ENCODE measurements at regions not wholly inside any gene's neighbourhood (a gene's known extent, or its start where the extent isn't known, plus 50 kb on each side); places are given as distances from the start of the nearest gene placed in this dataset.

DNA sequence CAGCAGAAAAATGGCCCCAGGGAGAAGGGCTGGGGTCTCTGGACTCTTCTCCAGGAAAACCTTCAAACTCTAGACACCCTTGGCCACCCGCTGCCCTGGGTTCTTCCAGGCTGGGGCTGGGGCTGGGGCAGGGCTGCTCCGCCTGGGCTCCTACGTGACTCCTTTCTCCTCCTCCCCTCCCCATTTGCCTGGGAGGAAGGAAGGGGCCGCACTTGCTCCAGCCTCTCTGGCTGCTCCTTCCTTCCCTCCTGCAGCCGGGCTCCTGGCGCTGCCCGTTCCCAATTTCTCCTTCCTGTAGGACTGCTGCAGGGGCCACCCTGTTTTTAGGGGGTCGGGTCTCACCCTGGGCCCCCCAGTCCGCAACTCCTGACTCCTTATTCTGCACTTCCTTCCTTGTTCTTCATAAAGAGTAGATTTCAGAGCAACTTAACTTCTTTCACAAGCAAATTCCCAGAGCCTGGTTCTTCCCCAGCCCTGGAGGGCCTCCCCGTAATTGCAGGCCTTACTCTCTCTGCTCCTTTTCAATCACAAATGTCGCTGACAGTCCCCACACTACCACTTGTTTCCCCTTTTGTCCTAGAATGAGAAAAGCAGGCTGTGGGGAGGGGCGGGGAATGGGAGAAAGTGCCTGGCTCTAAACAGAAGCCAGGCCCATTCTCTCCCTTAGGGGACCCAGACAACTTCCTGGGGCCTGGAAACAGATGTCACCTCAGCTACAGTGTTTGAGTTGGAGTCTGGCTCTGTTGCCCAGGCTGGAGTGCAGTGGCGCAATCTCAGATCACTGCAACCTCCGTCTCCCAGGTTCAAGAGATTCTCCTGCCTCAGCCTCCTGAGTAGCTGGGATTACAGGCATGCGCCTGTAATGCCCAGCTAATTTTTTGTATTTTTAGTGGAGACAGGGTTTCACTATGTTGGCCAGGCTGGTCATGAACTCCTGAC is 137.8 kb downstream of the ENGASE start:
- DNase-seq: no peak

DNA sequence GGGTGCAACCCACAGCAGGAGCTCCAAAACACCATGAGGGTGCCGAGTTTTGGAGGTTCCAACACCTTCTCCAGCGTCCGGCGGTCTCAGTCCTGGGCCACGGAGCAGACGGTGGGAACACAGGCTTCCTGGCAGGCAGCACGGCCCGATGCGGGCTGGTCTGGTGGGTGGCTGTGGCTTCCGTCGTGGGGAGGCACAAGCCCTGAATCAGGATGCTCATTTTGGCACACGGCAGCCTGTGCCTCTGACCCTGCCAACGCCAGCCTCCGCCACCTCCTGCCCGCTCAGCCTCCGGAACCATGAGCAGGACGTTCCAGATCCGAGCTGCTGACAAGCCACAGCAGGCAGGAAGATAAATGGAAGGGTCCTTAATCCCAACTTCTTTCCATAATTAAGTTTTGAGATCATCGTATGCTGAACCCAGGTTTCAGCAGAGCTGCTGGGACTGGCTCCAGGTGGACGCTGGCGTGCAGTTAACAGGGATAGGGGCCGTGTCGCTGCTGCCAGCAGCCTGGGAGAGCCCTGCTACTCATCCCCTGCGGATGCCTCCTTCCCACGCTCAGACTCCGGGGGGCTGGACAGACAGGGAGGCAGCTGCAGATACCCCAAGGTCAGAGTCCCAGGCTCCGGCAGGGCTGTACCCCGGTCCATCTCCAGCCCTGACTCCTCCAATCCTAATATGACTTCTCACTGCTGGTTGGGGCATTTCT is 136.6 kb downstream of the ENGASE start:
- no peak for DNase-seq

DNA sequence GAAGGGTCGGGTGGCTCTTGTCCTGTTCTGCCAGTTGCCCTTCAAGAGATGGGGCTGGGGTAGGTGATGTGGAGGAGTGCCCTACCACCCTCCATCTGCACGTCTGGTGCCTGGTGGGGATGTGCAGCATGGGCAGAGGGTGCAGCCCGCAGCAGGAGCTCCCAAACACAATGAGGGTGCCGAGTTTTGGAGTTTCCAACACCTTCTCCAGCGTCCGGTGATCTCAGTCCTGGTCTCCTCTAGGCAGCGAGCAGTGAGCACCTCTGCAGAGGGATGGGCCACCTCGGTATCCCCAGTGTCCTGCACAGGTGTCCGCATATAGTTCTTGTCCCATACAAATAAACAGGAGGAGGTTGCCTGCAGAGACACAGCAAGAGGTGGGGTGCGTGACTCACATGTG is 136.0 kb downstream of the ENGASE start:
- no peak for DNase-seq

DNA sequence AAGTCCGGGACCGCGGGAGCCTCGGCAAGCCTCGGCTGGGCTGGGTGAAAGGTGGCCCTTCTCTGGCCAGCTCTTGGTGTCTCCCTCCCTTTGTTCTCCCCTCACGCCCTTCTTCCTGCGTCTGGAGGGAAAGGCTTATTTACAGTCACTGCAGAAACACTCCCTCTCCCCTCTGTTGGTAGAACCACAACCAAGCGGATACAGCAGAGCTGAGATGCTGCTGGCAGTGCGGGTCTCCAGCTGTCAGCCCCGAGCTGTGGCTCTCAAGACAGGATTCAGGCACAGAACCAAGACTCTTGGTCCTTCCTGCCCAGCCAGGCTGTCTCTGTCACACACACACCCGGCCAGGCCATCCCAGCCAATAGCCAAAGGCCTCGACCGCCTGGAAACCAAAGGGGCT is 133.3 kb downstream of the ENGASE start:
- DNase-seq: no peak

DNA sequence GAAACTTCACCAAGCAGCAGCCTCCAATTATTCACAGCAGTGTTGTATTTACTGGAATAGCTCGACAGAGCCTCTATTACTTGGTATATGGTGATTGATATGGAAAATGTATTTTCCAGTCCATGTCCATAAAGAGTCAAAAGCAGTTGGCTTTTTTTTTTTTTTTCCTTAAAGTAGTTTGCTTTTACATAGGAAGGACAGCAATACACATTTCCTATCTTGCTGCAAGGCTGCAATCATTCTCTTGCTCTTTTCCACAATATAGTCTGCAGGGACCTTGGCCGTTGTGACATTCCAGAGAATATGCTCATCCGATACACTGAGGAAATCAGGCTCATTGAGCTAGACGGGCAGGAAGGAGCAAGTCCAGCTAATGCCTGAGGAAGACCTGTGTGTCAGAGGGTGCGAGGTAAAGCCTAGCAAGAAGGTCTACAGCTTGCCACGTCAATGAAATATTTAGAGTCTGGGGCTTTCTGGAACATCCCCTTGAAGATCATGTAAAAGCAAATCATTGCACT is 131.1 kb downstream of the ENGASE start:
- DNase-seq: no peak

DNA sequence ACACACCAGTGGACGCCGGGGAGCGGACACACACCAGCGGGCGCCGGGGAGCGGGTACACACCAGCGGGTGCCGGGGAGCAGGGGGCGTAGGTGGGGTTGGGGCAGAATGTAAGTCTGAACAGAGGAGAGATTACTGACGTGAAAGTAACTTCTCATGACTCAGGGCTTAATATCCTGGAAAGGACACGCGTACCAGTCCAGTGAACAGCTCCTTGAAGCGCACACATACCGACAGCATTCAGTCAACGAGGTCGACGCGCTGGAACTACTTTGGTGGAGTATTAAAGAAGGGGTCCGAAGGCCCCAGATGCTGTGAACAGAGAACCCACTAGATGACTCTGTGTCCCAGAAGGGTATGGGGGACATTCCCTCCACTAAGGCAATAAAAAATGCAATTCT is 129.6 kb downstream of the ENGASE start:
- no peak for DNase-seq

DNA sequence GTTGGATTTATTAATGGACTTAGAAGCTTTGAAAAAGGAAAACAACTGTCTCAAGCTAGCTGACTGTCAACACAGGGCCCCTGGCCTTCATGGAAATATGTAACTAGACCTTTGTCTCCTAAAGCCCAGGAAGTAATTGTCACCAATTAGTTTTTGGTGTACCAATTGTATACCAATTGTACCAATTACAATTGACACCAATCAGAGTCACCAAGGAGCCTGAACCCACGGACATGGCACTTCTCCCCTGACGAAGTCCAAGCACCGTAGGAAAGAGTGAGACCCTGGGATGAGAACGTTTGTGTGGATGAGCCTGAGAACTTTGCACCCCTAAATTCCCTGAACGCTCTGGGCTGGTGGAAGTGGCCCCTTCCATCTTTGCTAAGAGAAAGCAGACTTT is 129.0 kb downstream of the ENGASE start:
- no peak for DNase-seq

DNA sequence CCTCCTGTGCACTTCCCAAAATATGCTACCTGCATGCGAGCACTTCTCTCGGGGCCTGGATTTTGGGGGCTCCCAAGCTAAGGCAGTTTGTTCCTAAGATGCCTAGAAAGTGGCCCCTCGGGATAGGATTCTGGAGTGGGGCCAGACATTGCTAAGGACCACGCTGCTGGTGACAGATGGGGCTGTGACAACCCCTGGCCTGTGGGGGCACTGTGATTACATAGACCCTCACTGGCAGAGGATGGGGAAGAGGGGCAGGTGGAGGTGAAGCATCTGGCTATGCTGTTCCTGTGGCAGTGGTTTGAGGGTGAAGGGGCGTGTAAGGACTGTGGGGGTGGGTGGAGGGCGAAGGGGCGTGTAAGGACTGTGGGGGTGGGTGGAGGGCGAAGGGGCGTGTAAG is 128.4 kb downstream of the ENGASE start:
- no peak for DNase-seq

DNA sequence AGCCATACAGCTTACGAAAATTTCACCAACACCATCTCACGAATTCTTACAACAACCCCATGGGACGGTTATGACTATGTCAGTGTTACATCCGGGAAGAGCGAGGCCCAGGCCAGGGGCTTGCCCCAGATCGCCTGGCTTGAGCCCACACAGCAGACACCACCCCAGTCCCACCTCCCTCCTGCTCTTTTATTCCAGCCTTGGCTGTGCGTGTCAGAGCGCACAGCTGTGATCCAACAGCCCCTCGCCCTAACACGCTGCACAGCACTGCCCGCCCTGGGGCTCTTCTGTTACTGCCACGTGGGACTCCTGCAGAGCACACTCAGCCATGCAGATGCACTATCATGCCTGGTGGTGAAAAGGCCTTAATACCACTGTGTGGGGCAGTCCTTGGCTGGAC is 127.9 kb downstream of the ENGASE start:
- DNase-seq: no peak

DNA sequence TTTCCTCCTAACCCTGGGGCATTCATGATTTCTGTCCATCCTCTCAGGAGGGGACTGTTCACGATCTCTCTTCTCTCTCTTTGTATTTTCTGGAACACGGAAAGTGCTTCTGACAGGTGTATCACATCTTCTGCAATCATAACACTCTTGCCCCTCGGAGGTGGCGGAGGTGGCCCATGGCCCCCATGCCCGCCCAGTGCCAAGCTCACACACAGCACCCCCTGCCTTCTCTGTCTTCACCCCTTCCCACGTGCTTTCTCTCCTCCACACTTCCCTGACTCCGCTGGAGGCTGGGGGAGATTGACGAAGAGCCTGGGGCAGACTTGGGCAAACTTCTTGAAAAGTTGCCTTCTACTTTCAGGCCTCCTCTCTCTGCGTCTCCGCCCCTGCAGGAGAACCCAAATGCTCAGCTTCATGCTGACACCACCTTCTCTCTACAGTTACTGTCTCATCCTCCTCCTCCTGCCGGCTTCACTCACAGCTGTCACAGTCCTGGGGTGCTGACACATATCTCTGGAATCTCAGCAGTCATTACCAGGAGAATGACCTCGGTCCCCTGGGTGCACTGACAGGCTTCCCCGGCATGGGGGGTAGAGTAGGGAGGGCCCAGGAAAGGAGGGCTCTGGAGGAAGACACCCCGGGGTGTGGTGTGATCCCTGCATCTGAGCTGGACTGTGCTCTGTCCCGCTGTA is 127.1 kb downstream of the ENGASE start:
- DNase-seq: no peak

DNA sequence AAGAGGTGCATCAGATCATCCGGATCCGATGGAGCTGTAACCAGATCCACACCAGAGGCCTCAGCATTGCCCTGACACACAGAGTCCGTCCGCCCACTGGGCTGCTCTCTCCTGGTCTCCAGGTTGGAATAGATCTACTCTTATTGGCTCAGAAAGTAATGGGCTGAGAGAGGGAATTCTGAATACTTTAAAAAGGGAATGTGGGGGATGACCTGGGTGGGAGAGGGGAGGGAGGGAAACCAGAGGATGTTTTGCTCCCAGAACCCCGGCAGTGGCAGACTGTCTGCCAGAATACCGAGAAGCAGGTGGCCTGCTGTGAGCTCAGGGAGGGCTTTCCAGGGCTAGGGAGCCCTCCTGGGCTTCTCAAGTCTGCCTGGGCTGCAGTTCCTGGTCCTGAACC is 126.5 kb downstream of the ENGASE start:
- no peak for DNase-seq

DNA sequence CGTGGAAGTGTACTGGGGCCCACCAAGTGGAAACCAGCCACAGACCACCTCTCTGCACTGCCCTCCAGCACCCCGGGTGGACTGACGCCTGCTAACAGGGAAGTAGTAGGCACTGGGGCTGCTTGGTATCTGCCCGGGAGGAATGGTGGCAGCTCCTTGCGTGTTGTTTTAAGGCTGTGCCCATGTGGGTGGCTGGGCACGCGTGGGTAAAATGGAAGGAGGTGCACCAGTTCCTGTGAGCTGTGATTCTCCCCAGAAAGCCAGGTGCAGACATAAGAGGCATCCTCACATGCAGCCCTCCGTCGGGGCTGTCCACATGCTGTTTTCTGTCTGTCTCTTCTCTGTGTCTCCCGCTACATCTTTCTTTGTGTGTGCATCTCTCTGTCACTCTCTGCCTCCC is 122.3 kb downstream of the ENGASE start:
- no peak for DNase-seq

DNA sequence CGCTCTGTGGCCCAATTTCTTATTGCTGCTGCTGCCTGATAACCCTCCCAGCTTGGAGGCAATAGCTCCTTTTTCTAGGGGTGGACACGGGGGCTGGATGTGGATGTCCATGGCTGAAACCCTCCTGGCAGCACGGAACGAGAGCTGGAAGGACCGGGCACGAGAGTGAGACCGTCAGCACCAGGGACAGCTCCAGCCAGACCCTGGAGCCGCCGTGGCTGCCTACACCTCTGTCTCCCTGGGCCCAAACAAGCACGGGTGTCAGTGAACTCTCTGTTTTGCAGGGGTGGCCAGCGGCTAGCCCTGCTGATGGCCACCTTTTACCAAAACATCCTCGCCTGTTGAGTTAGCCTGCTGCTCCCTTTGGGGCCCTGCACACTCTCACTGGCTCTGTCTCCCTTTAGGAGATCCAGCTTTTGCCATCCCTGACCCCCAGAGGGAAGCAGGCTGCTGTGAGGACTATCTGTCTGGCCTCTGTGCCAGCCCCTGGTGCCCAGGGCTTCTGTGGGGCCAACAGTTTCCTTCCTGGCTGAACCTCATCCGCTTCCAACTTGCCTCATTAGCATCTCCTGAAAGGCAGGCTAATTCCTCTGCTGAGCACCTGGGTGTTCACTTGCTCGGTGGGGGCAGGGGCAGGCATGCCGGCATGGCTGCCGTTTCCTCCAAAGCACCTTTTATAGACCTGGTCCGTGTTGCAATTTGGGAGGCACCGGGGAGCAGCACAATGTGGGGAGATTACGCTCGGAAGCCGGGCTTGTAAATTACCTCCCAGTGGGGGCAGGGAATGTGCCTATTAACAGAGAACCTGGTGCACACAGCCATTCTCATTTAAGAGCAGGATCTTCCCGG is 118.1 kb downstream of the ENGASE start:
- peak; percentile 25 for DNase-seq

DNA sequence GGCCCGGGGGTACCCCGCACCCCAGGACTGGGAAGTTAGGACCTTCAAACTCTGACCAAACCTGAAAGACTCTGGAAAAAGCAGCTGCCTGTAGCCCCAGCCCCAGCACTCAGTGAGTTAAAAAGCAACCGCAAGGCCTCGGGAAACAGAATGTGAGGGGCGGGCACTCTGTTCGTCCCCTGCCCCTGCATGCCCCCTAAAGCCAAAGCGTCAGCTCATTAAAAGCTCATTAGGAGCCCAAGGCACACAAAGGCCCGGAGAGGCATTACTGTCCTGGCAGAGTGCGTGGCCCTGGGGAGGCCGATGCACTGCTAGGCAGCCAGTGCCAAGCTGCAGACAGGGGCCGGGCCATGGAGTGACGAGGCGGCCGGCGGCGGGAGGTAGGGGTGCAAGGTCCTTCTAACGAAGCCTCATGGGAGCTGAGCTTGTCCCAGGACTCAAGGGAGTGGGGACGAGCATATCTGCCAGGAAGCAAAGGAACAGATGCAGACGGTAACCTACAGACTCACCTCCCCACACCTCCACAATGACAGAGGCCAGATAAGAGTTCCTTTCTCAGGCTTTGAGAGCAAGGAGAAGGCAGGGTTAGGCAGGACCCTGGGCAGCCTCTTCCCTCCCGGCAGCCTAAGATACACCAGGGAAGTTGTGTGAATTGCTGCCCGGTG is 116.8 kb downstream of the ENGASE start:
- no peak for DNase-seq

DNA sequence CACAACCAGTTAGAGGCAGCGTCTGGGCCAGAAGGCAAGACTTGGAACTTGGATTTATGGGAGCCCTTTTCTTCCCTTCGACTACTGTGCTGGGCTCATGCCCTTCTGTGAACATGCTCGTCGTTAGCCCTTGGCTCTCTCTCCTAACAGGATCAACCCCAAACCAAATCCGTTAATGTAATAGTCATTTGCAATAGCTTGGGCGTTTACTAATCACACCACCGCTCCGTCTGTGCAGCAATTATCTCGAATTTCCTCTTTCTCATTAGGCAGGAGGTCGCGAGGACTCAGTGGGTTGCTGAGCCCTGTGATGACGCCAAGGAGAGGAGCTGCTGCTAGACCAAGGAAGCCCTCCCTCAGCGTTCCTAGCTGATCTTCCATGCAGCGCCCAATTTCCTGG is 114.7 kb downstream of the ENGASE start:
- DNase-seq: no peak

DNA sequence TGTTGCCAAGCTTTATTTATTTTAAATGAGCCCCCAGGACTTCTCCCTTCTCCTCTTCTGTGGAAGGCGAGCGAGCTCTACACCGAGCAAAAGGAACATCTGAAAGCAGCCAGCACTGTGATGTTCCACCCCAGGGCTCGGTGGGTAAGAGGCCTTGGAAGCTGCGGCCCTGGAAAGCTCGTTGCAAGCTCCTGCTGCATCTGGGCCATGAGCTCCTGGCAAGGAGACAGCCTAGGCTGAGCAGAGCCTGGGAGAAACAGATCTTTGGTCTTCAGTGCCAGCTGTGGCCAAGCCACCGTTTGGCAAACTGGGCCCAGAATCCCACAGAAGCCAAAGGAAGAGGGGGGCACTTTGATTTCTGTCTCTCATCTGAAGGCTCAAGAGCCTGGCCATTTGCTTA is 114.1 kb downstream of the ENGASE start:
- DNase-seq: no peak

DNA sequence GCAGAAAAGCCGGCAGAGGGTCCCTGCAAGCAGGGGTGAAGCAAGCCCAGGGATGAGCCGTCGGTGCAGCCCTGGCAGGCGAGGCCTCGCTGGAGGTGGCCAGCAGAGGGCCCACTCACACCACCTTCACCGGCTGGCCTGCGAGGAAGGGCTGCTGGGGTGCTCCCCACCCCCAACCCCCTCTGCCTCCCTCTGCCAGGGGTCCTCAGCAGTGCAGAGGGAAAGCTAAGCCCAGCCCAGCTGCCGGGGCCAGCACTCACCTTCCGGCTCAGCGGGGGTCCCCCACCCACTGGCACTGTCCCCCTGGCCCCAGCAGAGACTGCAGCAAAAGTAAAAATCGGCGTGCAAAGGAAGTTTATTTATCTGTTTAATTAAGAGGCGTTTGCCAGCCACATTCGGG is 113.4 kb downstream of the ENGASE start:
- DNase-seq: no peak

DNA sequence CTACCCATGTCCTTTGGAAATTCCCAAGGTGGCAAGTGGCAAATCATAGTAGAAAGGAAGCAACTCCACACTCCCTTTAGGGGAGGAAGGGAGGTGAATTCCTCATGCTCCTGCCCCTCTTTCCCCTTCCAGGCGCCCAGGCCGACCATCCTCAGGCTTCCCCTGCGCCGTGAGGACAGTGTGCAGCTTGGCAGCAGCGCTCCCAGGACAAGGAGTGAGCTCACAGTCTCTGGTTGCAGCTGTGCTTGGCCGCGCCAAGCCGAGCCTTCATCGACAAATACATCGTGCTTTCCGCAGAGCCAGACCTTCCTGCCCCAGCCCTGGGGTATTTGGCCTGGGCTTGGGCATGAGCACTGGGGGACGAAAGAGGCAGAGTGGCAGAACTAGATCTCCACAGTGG is 112.6 kb downstream of the ENGASE start:
- DNase-seq: no peak

DNA sequence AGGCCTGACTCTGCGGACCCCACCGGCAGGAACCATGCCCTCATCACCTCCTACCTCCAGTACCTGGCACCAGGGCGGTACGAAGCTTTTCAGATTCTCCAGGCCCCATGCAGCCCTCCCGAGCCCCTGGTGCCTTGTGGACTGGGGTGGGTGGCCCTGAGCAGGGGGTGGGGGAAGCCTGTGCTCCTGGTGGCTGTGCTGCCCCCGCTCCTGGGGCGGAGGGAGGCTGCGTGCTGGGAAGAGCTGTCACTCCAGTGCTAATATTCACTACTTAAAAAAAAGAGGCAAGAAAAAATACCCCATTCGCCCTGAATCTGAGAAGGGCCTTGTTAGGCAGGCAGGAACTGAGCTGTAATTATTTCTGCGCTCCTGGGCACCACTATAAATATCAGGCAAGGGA is 111.8 kb downstream of the ENGASE start:
- DNase-seq: no peak

DNA sequence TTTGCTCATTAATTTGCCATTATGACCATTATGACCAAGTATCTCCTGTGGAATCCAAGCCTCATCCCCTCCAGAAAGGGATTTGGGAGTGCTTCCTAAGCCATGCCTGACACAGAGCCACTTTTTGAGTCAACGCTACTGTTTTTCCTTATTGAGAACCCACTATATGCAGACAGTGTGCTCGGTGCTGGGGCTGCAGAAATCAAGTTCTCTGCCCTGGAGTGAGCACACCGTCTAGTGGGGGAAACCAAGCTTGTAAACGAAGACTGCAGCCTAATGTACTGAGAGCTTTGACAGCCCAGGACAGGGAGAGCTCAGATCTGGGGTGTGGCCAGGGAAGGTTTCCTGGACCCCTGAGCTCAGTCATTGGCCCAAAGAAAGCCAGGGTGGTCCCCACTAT is 111.0 kb downstream of the ENGASE start:
- no peak for DNase-seq

DNA sequence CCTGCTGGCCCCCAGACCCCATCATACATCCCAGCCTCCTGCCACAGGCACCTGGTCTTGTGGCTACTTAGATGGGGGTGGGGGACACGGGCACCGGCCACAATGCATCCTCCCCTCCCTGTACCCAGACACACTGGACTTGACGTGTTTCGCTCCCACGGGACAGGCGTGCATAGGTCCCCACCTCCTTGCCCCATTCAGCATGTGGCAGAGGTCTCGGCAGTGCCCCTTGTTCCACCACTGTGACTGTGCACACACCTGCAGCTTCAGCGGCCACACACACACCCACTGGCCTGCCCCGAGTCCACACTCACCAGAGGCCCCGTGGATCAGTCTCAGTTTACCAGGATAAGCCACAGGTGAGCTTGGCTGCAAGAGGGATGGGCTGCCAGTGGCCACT is 109.6 kb downstream of the ENGASE start:
- no peak for DNase-seq

Data from activated T-cell treated with anti-CD3 and anti-CD28 coated beads, Interleukin-2, amount 50 U/mL, for 1 hour (primary cell).